ENCODE measurements at regions not wholly inside any gene's neighbourhood (a gene's known extent, or its start where the extent isn't known, plus 50 kb on each side); places are given as distances from the start of the nearest gene placed in this dataset.

GRCh38 chr15:66848116-66848515 lies 146.1 kb downstream of the SMAD6 start:
- no peaks in the 10 kb centered on the region for H3K9me3 ChIP-seq (ENCODE audit: insufficient read depth, low read depth, low read length)
- no peak overlapping the region for H3K4me3 ChIP-seq (ENCODE audit: low read length, poor library complexity, severe bottlenecking)
- H3F3A ChIP-seq (ENCODE audit: low read depth), result no peaks in the 10 kb centered on the region
- H3K9ac ChIP-seq (ENCODE audit: low read depth, low read length, poor library complexity, severe bottlenecking), result no peak overlapping the region
- H3K27me3 ChIP-seq (ENCODE audit: insufficient read depth, low read length, poor library complexity, severe bottlenecking), result peaks cover 8% of the 10 kb centered on the region
- peaks cover 10% of the 10 kb centered on the region for H3K4me1 ChIP-seq (ENCODE audit: insufficient read depth, low read length, poor library complexity, severe bottlenecking)
- TF ChIP-seq CTCF (conservative IDR thresholded peaks at IDR 0.05; ENCODE audit: low read length), result no peak
- no peak for TF ChIP-seq EZH2phosphoT487 (IDR thresholded peaks at IDR 0.05; ENCODE audit: borderline replicate concordance)
- no peaks in the 10 kb centered on the region for H3K9me2 ChIP-seq (replicated peaks; ENCODE audit: low read depth, low read length)
- H2AFZ ChIP-seq (ENCODE audit: low read length), result no peak overlapping the region
- no peaks in the 10 kb centered on the region for H4K20me1 ChIP-seq (ENCODE audit: insufficient read depth, low read length, poor library complexity, severe bottlenecking)
- H3K36me3 ChIP-seq (ENCODE audit: insufficient read depth, low read length), result no peaks in the 10 kb centered on the region
- H3K4me2 ChIP-seq (ENCODE audit: low read depth, low read length, poor library complexity, severe bottlenecking), result no peak overlapping the region
- no peaks in the 10 kb centered on the region for H3K79me2 ChIP-seq (ENCODE audit: insufficient read depth, low read length)

GRCh38 chr15:66848686-66849392 lies 146.8 kb downstream of the SMAD6 start:
- TF ChIP-seq CTCF (conservative IDR thresholded peaks at IDR 0.05; ENCODE audit: low read length), result no peak
- no peak for TF ChIP-seq EZH2phosphoT487 (IDR thresholded peaks at IDR 0.05; ENCODE audit: borderline replicate concordance)
- no peaks in the 10 kb centered on the region for H3K36me3 ChIP-seq (ENCODE audit: insufficient read depth, low read length)
- no peak overlapping the region for H2AFZ ChIP-seq (ENCODE audit: low read length)
- H3K4me2 ChIP-seq (ENCODE audit: low read depth, low read length, poor library complexity, severe bottlenecking), result no peak overlapping the region
- no peaks in the 10 kb centered on the region for H3K79me2 ChIP-seq (ENCODE audit: insufficient read depth, low read length)
- no peaks in the 10 kb centered on the region for H3F3A ChIP-seq (ENCODE audit: low read depth)
- peaks cover 10% of the 10 kb centered on the region for H3K4me1 ChIP-seq (ENCODE audit: insufficient read depth, low read length, poor library complexity, severe bottlenecking)
- no peak overlapping the region for H3K4me3 ChIP-seq (ENCODE audit: low read length, poor library complexity, severe bottlenecking)
- no peak overlapping the region for H3K9ac ChIP-seq (ENCODE audit: low read depth, low read length, poor library complexity, severe bottlenecking)
- peaks cover 2% of the 10 kb centered on the region for H3K27me3 ChIP-seq (ENCODE audit: insufficient read depth, low read length, poor library complexity, severe bottlenecking)
- H3K9me3 ChIP-seq (ENCODE audit: insufficient read depth, low read depth, low read length), result no peaks in the 10 kb centered on the region
- no peaks in the 10 kb centered on the region for H4K20me1 ChIP-seq (ENCODE audit: insufficient read depth, low read length, poor library complexity, severe bottlenecking)
- H3K9me2 ChIP-seq (replicated peaks; ENCODE audit: low read depth, low read length), result no peaks in the 10 kb centered on the region

- Histone ChIP-seq H3K36me3 (ENCODE audit: insufficient read depth, low read length) (no peaks in the 10 kb centered on the region), H3K4me3 (ENCODE audit: low read length, poor library complexity, severe bottlenecking) (no peak overlapping the region), H3K9ac (ENCODE audit: low read depth, low read length, poor library complexity, severe bottlenecking) (no peak overlapping the region), H3F3A (ENCODE audit: low read depth) (no peaks in the 10 kb centered on the region), H3K4me1 (ENCODE audit: insufficient read depth, low read length, poor library complexity, severe bottlenecking) (peaks cover 10% of the 10 kb centered on the region), H3K27me3 (ENCODE audit: insufficient read depth, low read length, poor library complexity, severe bottlenecking) (no peaks in the 10 kb centered on the region), H3K4me2 (ENCODE audit: low read depth, low read length, poor library complexity, severe bottlenecking) (no peak overlapping the region), H4K20me1 (ENCODE audit: insufficient read depth, low read length, poor library complexity, severe bottlenecking) (no peaks in the 10 kb centered on the region), H3K79me2 (ENCODE audit: insufficient read depth, low read length) (no peaks in the 10 kb centered on the region), H3K9me2 (replicated peaks; ENCODE audit: low read depth, low read length) (no peaks in the 10 kb centered on the region), H3K9me3 (ENCODE audit: insufficient read depth, low read depth, low read length) (no peaks in the 10 kb centered on the region), H2AFZ (ENCODE audit: low read length) (no peak overlapping the region)
- TF ChIP-seq CTCF (conservative IDR thresholded peaks at IDR 0.05; ENCODE audit: low read length) (no peak), EZH2phosphoT487 (IDR thresholded peaks at IDR 0.05; ENCODE audit: borderline replicate concordance) (no peak)
Observed at GRCh38 chr15:66849393-66849745, 147.3 kb downstream of the SMAD6 start.
